Left kidney (tissue), 1 donor: ENCODE measurements at regions not wholly inside any gene's neighbourhood (a gene's known extent, or its start where the extent isn't known, plus 50 kb on each side); places are given as distances from the start of the nearest gene placed in this dataset.

Source experiments
- DNase-seq: peaks from one replicate; pipeline ENCODE4 v3.0.0-alpha.2; 2013

GRCh38 chr15:94682171-94682570, 450.8 kb downstream of the MCTP2 start:
- no peak for DNase-seq

- no peak for DNase-seq
Measured at GRCh38 chr15:94683902-94684301, 452.5 kb downstream of the MCTP2 start.

- no peak for DNase-seq
Measured at GRCh38 chr15:94691169-94691568, 459.8 kb downstream of the MCTP2 start.

- DNase-seq: no peak
Measured at GRCh38 chr15:94692710-94693109, 461.3 kb downstream of the MCTP2 start.

- no peak for DNase-seq
Measured at GRCh38 chr15:94700211-94700610, 468.9 kb downstream of the MCTP2 start.

GRCh38 chr15:94701281-94701985, 470.1 kb downstream of the MCTP2 start:
- no peak for DNase-seq

GRCh38 chr15:94703596-94703995, 472.2 kb downstream of the MCTP2 start:
- no peak for DNase-seq

GRCh38 chr15:94704421-94704820, 473.1 kb downstream of the MCTP2 start:
- DNase-seq: no peak

GRCh38 chr15:94704946-94705345, 473.6 kb downstream of the MCTP2 start:
- DNase-seq: no peak

- no peak for DNase-seq
Measured at GRCh38 chr15:94709319-94709718, 478.0 kb downstream of the MCTP2 start.

- DNase-seq: no peak
Measured at GRCh38 chr15:94722024-94722636, 490.8 kb downstream of the MCTP2 start.

GRCh38 chr15:94723801-94724200, 492.4 kb downstream of the MCTP2 start:
- DNase-seq: no peak

- no peak for DNase-seq
Measured at GRCh38 chr15:94731286-94731685, 499.9 kb downstream of the MCTP2 start.

GRCh38 chr15:94734460-94734859, 503.1 kb downstream of the MCTP2 start:
- DNase-seq: no peak

GRCh38 chr15:94736236-94736635, 504.9 kb downstream of the MCTP2 start:
- peak; percentile 25 for DNase-seq

GRCh38 chr15:94739639-94740038, 508.3 kb downstream of the MCTP2 start:
- DNase-seq: no peak

GRCh38 chr15:94740469-94740868, 509.1 kb downstream of the MCTP2 start:
- no peak for DNase-seq

GRCh38 chr15:94743668-94744067, 512.3 kb downstream of the MCTP2 start:
- DNase-seq: peak; percentile 21

GRCh38 chr15:94744080-94744793, 512.9 kb downstream of the MCTP2 start:
- no peak for DNase-seq

- no peak for DNase-seq
Measured at GRCh38 chr15:94745371-94745770, 514.0 kb downstream of the MCTP2 start.

GRCh38 chr15:94747510-94747909, 516.1 kb downstream of the MCTP2 start:
- DNase-seq: no peak

GRCh38 chr15:94749811-94750617, 518.7 kb downstream of the MCTP2 start:
- DNase-seq: peak; percentile 36

- DNase-seq: no peak
Measured at GRCh38 chr15:94760348-94760747, 529.0 kb downstream of the MCTP2 start.
